ENCODE measurements at regions not wholly inside any gene's neighbourhood (a gene's known extent, or its start where the extent isn't known, plus 50 kb on each side); places are given as distances from the start of the nearest gene placed in this dataset.

- Histone ChIP-seq H2BK12ac (ENCODE audit: low read depth, low read length) (no peak overlapping the region), H4K8ac (ENCODE audit: extremely low read depth, insufficient read depth, low read length) (no peak overlapping the region), H3K36me3 (ENCODE audit: control insufficient read depth in 2 of 4, insufficient read depth in 4 of 4, low read length in 3 of 4) (no peaks in the 10 kb centered on the region), H3K79me1 (ENCODE audit: low read depth, low read length) (no peaks in the 10 kb centered on the region), H3K79me2 (ENCODE audit: control insufficient read depth in 1 of 2, insufficient read depth in 2 of 2, low read length in 2 of 2) (no peaks in the 10 kb centered on the region), H3K9me3 (ENCODE audit: insufficient read depth in 2 of 2, low read depth in 1 of 2, low read length in 1 of 2) (no peaks in the 10 kb centered on the region), H3K14ac (ENCODE audit: insufficient read length) (no peak overlapping the region), H3K18ac (ENCODE audit: extremely low read depth, low read length) (no peak overlapping the region), H3K27ac (ENCODE audit: low read depth, low read length) (no peak overlapping the region), H2BK5ac (ENCODE audit: low read depth, low read length) (no peak overlapping the region), H2AFZ (ENCODE audit: low read length) (no peak overlapping the region), H3K4ac (replicated peaks; ENCODE audit: insufficient read length, low read depth, low read length) (no peak overlapping the region), H2BK15ac (ENCODE audit: low read length) (no peak overlapping the region), H3K4me2 (ENCODE audit: insufficient read depth in 1 of 2, low read depth in 2 of 2, low read length in 2 of 2) (no peak overlapping the region), H2BK120ac (replicated peaks; ENCODE audit: low read depth, low read length) (no peak overlapping the region), H3K4me1 (replicated peaks in 1 of 4; ENCODE audit: control insufficient read depth in 3 of 4, insufficient read depth in 4 of 4, low read length in 3 of 4) (no peaks in the 10 kb centered on the region), H3K23ac (ENCODE audit: insufficient read length) (no peak overlapping the region), H3K27me3 (replicated peaks in 1 of 4; ENCODE audit: control insufficient read depth in 3 of 4, extremely low read depth in 1 of 4, insufficient read depth in 3 of 4, low read length in 3 of 4) (no peaks in the 10 kb centered on the region), H4K20me1 (replicated peaks in 1 of 2; ENCODE audit: control insufficient read depth in 1 of 2, insufficient read depth in 2 of 2, low read length in 2 of 2) (no peaks in the 10 kb centered on the region), H2BK20ac (ENCODE audit: low read length) (no peak overlapping the region), H3K23me2 (ENCODE audit: low read depth, low read length) (no peaks in the 10 kb centered on the region), H3K9ac (replicated peaks in 1 of 4; ENCODE audit: extremely low read depth in 1 of 4, low read depth in 3 of 4, low read length in 3 of 4) (no peak overlapping the region), H4K91ac (replicated peaks; ENCODE audit: insufficient read length, low read length) (no peak overlapping the region), H3K56ac (replicated peaks; ENCODE audit: insufficient read length, low read depth, low read length) (no peak overlapping the region), H3K4me3 (ENCODE audit: extremely low read depth in 1 of 4, insufficient read depth in 2 of 4, low read depth in 3 of 4, low read length in 4 of 4) (no peak overlapping the region), H2AK5ac (ENCODE audit: low read depth, low read length) (no peak overlapping the region), H4K5ac (ENCODE audit: insufficient read length, low read depth, low read length) (no peak overlapping the region)
- DNase-seq (ENCODE audit: low read depth in 1 of 2, low spot score in 2 of 2) (no peak), FAIRE-seq (no peak)
- POLR2A ChIA-PET (ENCODE audit: partially characterized antibody) = interaction anchor here (1.0 kb wide), 1 partner anchor 8 kb away, joined by 4 read pairs; no protein-coding TSS in a partner anchor
- WGBS, 2 experiments (ENCODE audit: extremely low coverage in 1 of 2, insufficient coverage in 1 of 2, insufficient read length in 1 of 2, insufficient replicate concordance in 2 of 2, low coverage in 1 of 2, low lambda C conversion rate in 2 of 2, missing lambda C conversion rate in 1 of 2) = 89% methylated on average over 2 of the region's 3 CpGs; no CpG with 5 or more reads in 1 of the 2 experiments
- CTCF ChIA-PET (ENCODE audit: partially characterized antibody) = interaction anchor here (0.6 kb wide), 1 partner anchor 631 kb away, joined by 3 read pairs; no protein-coding TSS in a partner anchor
- TF ChIP-seq KDM1A (IDR thresholded peaks at IDR 0.05; ENCODE audit: borderline replicate concordance, low read length) (no peak), JUND (IDR thresholded peaks at IDR 0.05; ENCODE audit: low read length) (no peak), SIRT6 (IDR thresholded peaks at IDR 0.05; ENCODE audit: low read length) (no peak), SRF (IDR thresholded peaks at IDR 0.05; ENCODE audit: low read depth, low read length) (no peak), RAD21 (IDR thresholded peaks at IDR 0.05 in 1 of 2, conservative IDR thresholded peaks at IDR 0.05 in 1 of 2; ENCODE audit: low read depth in 2 of 2, low read length in 2 of 2) (no peak)
Observed at GRCh38 chrX:116841290-116841689, 378.5 kb upstream of the CT83 start.

All from H1 (cell line).